Neuronal stem cell (in vitro differentiated cells): ENCODE measurements at regions not wholly inside any gene's neighbourhood (a gene's known extent, or its start where the extent isn't known, plus 50 kb on each side); places are given as distances from the start of the nearest gene placed in this dataset.

ENCODE experiments used
- DNase-seq: peaks from one replicate; pipeline ENCODE4 v3.0.0-alpha.2; 2013; ENCODE audit warnings: low spot score
- H2AFZ ChIP-seq: one replicate; pipeline ENCODE4 v1.6.1; 2013; ENCODE audit warnings: mild to moderate bottlenecking, low read length, inconsistent platforms
- H2AK5ac ChIP-seq: 2 replicates; pipeline ENCODE4 v1.6.1; 2013; ENCODE audit warnings: low read depth, mild to moderate bottlenecking, inconsistent platforms, low read length, moderate library complexity, mixed read lengths
- H2BK120ac ChIP-seq: 2 replicates; pipeline ENCODE4 v1.6.1; 2013; ENCODE audit warnings: low read depth, mild to moderate bottlenecking, inconsistent platforms, low read length, moderate library complexity, mixed read lengths
- H2BK12ac ChIP-seq: one replicate; pipeline ENCODE4 v1.6.1; 2013; ENCODE audit warnings: low read length, inconsistent platforms
- H2BK15ac ChIP-seq: 2 replicates; pipeline ENCODE4 v1.6.1; 2013; ENCODE audit warnings: mild to moderate bottlenecking, low read length, inconsistent platforms, mixed read lengths
- H2BK5ac ChIP-seq: one replicate; pipeline ENCODE4 v1.6.1; 2013; ENCODE audit warnings: inconsistent platforms, mild to moderate bottlenecking, low read length, moderate library complexity
- H3K14ac ChIP-seq: one replicate; pipeline ENCODE4 v1.6.1; 2013; ENCODE audit warnings: low read length, inconsistent platforms
- H3K18ac ChIP-seq: 2 replicates; pipeline ENCODE4 v1.6.1; 2013; ENCODE audit warnings: low read length, inconsistent platforms
- H3K23ac ChIP-seq: 2 replicates; pipeline ENCODE4 v1.6.1; 2013; ENCODE audit warnings: low read depth, mild to moderate bottlenecking, mixed read lengths, low read length, inconsistent platforms; ENCODE audit not compliant: poor library complexity
- H3K27ac ChIP-seq: replicated peaks from 3 replicates; pipeline ENCODE4 v1.5.1; 2013; ENCODE audit warnings: low read length, inconsistent platforms
- H3K27me3 ChIP-seq, 3 experiments: 2 replicates each; pipeline ENCODE4 v1.6.1; 2013; ENCODE audit warnings: low read length in 3 of 3, mild to moderate bottlenecking in 2 of 3, inconsistent platforms in 1 of 3, low read depth in 1 of 3, mixed read lengths in 1 of 3, moderate library complexity in 1 of 3; ENCODE audit not compliant: control insufficient read depth in 3 of 3, insufficient read depth in 3 of 3
- H3K36me3 ChIP-seq, 2 donors: replicated peaks in 1 of 2; 2 replicates each; pipeline ENCODE4 v1.6.1; 2013; ENCODE audit warnings: low read length in 2 of 2; ENCODE audit not compliant: control insufficient read depth in 2 of 2, insufficient read depth in 2 of 2
- H3K4ac ChIP-seq: 2 replicates; pipeline ENCODE4 v1.6.1; 2013; ENCODE audit warnings: inconsistent platforms, mild to moderate bottlenecking, low read length, moderate library complexity
- H3K4me1 ChIP-seq, 2 donors: 1 replicate in 1 of 2; 2 replicates in 1 of 2; pipeline ENCODE4 v1.6.1; 2013; ENCODE audit warnings: low read length in 2 of 2, low read depth in 1 of 2; ENCODE audit not compliant: control insufficient read depth in 2 of 2, insufficient read depth in 1 of 2
- H3K4me2 ChIP-seq: one replicate; pipeline ENCODE4 v1.6.1; 2013; ENCODE audit warnings: mild to moderate bottlenecking, low read length, inconsistent platforms; ENCODE audit not compliant: insufficient read depth, poor library complexity, severe bottlenecking
- H3K4me3 ChIP-seq, 2 donors: 2 replicates each; pipeline ENCODE4 v1.5.1; 2013; ENCODE audit warnings: low read length in 2 of 2, mild to moderate bottlenecking in 2 of 2, inconsistent platforms in 1 of 2, moderate library complexity in 1 of 2
- H3K79me1 ChIP-seq: one replicate; pipeline ENCODE4 v1.6.1; 2013; ENCODE audit warnings: low read depth, mild to moderate bottlenecking, inconsistent platforms, low read length, moderate library complexity
- H3K9ac ChIP-seq: one replicate; pipeline ENCODE4 v1.6.1; 2013; ENCODE audit warnings: mild to moderate bottlenecking, low read depth, low read length, inconsistent platforms; ENCODE audit not compliant: poor library complexity
- H3K9me3 ChIP-seq, 2 donors: replicated peaks in 1 of 2; 2 replicates each; pipeline versions ENCODE3 to v1.6.1; 2013; ENCODE audit warnings: low read length in 2 of 2, mild to moderate bottlenecking in 2 of 2, inconsistent platforms in 1 of 2, low read depth in 1 of 2, mixed read lengths in 1 of 2, moderate library complexity in 1 of 2; ENCODE audit not compliant: control insufficient read depth in 2 of 2, insufficient read depth in 1 of 2
- H4K8ac ChIP-seq: one replicate; pipeline ENCODE4 v1.6.1; 2013; ENCODE audit warnings: low read depth, mild to moderate bottlenecking, inconsistent platforms, low read length, moderate library complexity
- H4K91ac ChIP-seq: one replicate; pipeline ENCODE4 v1.6.1; 2013; ENCODE audit warnings: low read length, low read depth, mild to moderate bottlenecking, inconsistent platforms; ENCODE audit not compliant: poor library complexity
- WGBS, 2 donors: extraction: QIAGEN DNeasy Blood & Tissue Kit; methylation state at CpG; one replicate each; pipeline ENCODE4 v1.1.7; 2013; ENCODE audit warnings: missing lambda C conversion rate in 2 of 2, mixed read lengths in 1 of 2; ENCODE audit not compliant: insufficient read length in 2 of 2, insufficient replicate concordance in 1 of 2; ENCODE audit errors: extremely low coverage in 2 of 2; 5-methylcytosine and 5-hydroxymethylcytosine counted together

- Histone ChIP-seq H3K18ac (no peak overlapping the region), H3K36me3 (no peaks in the 10 kb centered on the region), H3K23ac (no peak overlapping the region), H2AK5ac (no peak overlapping the region), H3K4ac (no peak overlapping the region), H3K4me3 (no peak overlapping the region), H3K79me1 (no peaks in the 10 kb centered on the region), H3K4me2 (no peak overlapping the region), H3K27ac (no peak overlapping the region), H2BK120ac (no peak overlapping the region), H3K14ac (no peak overlapping the region), H2BK5ac (no peak overlapping the region), H3K27me3 (peaks cover 0 to 6% (median 0%) of the 10 kb centered on the region in 3 experiments), H3K4me1 (no peaks in the 10 kb centered on the region), H4K8ac (no peak overlapping the region), H2BK12ac (no peak overlapping the region), H3K9ac (no peak overlapping the region), H2BK15ac (no peak overlapping the region), H3K9me3 (no peaks in the 10 kb centered on the region), H2AFZ (no peak overlapping the region), H4K91ac (no peak overlapping the region)
- DNase-seq: no peak
Measured at GRCh38 chr21:25428537-25428936, 178.7 kb downstream of the MRPL39 start.

- Histone ChIP-seq H3K18ac (no peak overlapping the region), H3K9me3 (no peaks in the 10 kb centered on the region), H3K4me3 (no peak overlapping the region), H3K23ac (no peak overlapping the region), H3K9ac (no peak overlapping the region), H4K91ac (no peak overlapping the region), H2BK5ac (no peak overlapping the region), H3K4ac (no peak overlapping the region), H2BK15ac (no peak overlapping the region), H3K27me3 (peaks cover 0 to 6% (median 0%) of the 10 kb centered on the region in 3 experiments), H3K4me1 (no peaks in the 10 kb centered on the region), H3K4me2 (no peak overlapping the region), H2BK12ac (no peak overlapping the region), H3K27ac (no peak overlapping the region), H2BK120ac (no peak overlapping the region), H2AK5ac (no peak overlapping the region), H2AFZ (no peak overlapping the region), H3K14ac (no peak overlapping the region), H4K8ac (no peak overlapping the region), H3K79me1 (no peaks in the 10 kb centered on the region), H3K36me3 (no peaks in the 10 kb centered on the region)
- WGBS, 2 donors: no CpG with 5 or more reads among the region's 5 CpGs
- no peak for DNase-seq
Measured at GRCh38 chr21:25427828-25428227, 179.5 kb downstream of the MRPL39 start.

- no peak for DNase-seq
- no peak overlapping the region for H3K18ac ChIP-seq
- H2BK120ac ChIP-seq: no peak overlapping the region
- no peak overlapping the region for H2BK15ac ChIP-seq
- H3K14ac ChIP-seq: no peak overlapping the region
- H3K9me3 ChIP-seq: no peaks in the 10 kb centered on the region
- H3K79me1 ChIP-seq: no peaks in the 10 kb centered on the region
- no peaks in the 10 kb centered on the region for H3K36me3 ChIP-seq
- H3K4me1 ChIP-seq: no peaks in the 10 kb centered on the region
- H2AK5ac ChIP-seq: no peak overlapping the region
- no peak overlapping the region for H3K4me2 ChIP-seq
- no peak overlapping the region for H4K91ac ChIP-seq
- no peak overlapping the region for H3K23ac ChIP-seq
- H3K27ac ChIP-seq: no peak overlapping the region
- no peak overlapping the region for H3K4me3 ChIP-seq
- no peak overlapping the region for H4K8ac ChIP-seq
- no CpG with 5 or more reads among the region's 4 CpGs for WGBS, 2 donors
- H2BK5ac ChIP-seq: no peak overlapping the region
- H3K9ac ChIP-seq: no peak overlapping the region
- H3K27me3 ChIP-seq: peaks cover 0 to 6% (median 0%) of the 10 kb centered on the region in 3 experiments
- H2AFZ ChIP-seq: no peak overlapping the region
- no peak overlapping the region for H2BK12ac ChIP-seq
- no peak overlapping the region for H3K4ac ChIP-seq
Measured at GRCh38 chr21:25426580-25426979, 180.7 kb downstream of the MRPL39 start.

- Histone ChIP-seq H2AFZ (no peak overlapping the region), H3K4me3 (no peak overlapping the region), H4K91ac (no peak overlapping the region), H2BK5ac (no peak overlapping the region), H4K8ac (no peak overlapping the region), H3K27me3 (peaks cover 0 to 6% (median 0%) of the 10 kb centered on the region in 3 experiments), H2AK5ac (no peak overlapping the region), H3K4me2 (no peak overlapping the region), H2BK120ac (no peak overlapping the region), H2BK15ac (no peak overlapping the region), H3K18ac (no peak overlapping the region), H3K4me1 (no peaks in the 10 kb centered on the region), H3K9me3 (no peaks in the 10 kb centered on the region), H3K4ac (no peak overlapping the region), H3K14ac (no peak overlapping the region), H2BK12ac (no peak overlapping the region), H3K27ac (no peak overlapping the region), H3K9ac (no peak overlapping the region), H3K23ac (no peak overlapping the region), H3K36me3 (no peaks in the 10 kb centered on the region), H3K79me1 (no peaks in the 10 kb centered on the region)
- DNase-seq: no peak
- WGBS, 2 donors: no CpG with 5 or more reads among the region's 2 CpGs
Measured at GRCh38 chr21:25425156-25425555, 182.1 kb downstream of the MRPL39 start.
